Left lung (tissue), 4 donors: ENCODE measurements at regions not wholly inside any gene's neighbourhood (a gene's known extent, or its start where the extent isn't known, plus 50 kb on each side); places are given as distances from the start of the nearest gene placed in this dataset.
A peak's percentile ranks its signal among the peaks of the same experiment; 100 is the strongest.

ENCODE experiments used
- ATAC-seq: fragments of 200-7000 bp; cut with Tn5 transposase; one replicate; pipeline ENCODE4 v1.9.1; 2020; ENCODE audit warnings: moderate library complexity
- DNase-seq, 4 donors: peaks; one replicate each; pipeline ENCODE4 v3.0.0-alpha.2; 2013 to 2020
- H3K27ac ChIP-seq, 2 donors: fragments of 200-600 bp; sonication (generic) in 1 of 2; one replicate each; pipeline versions ENCODE4 v1.5.0 to v1.8.0; 2020 to 2021
- H3K27me3 ChIP-seq, 2 donors: fragments of 200-600 bp; sonication (generic) in 1 of 2; one replicate each; pipeline versions ENCODE4 v1.5.0 to v1.8.0; 2020 to 2021
- H3K36me3 ChIP-seq, 2 donors: fragments of 200-600 bp; sonication (generic) in 1 of 2; one replicate each; pipeline versions ENCODE4 v1.5.0 to v1.8.0; 2020 to 2021
- H3K4me1 ChIP-seq, 2 donors: fragments of 200-600 bp; one replicate each; pipeline ENCODE4 v1.8.0; 2021
- H3K4me3 ChIP-seq, 2 donors: fragments of 200-600 bp; sonication (generic) in 1 of 2; one replicate each; pipeline versions ENCODE4 v1.5.0 to v1.8.0; 2020 to 2021; ENCODE audit warnings: mild to moderate bottlenecking in 1 of 2
- H3K9me3 ChIP-seq, 2 donors: fragments of 200-600 bp; sonication (generic) in 1 of 2; one replicate each; pipeline versions ENCODE4 v1.5.0 to v1.8.0; 2020 to 2021
- intact Hi-C, 2 donors: fragments of 100-400 bp; cut with DNase I; formaldehyde crosslinking; loops; one replicate each; pipeline versions ENCODE4 v1.11.2 to v1.14.2; 2022
- TF ChIP-seq, protein P1 (sequence below), 2 donors: fragments of 200-600 bp; sonication (generic) in 1 of 2; IDR thresholded peaks; one replicate each; pipeline versions ENCODE4 v1.5.0 to v1.8.0; 2021; ENCODE audit warnings: antibody characterized with exemption in 2 of 2
- donor health status: DM: no; HTN: yes; CAD: no.
- donor health status: DM: no; HTN: no; CAD: no.

DNA sequence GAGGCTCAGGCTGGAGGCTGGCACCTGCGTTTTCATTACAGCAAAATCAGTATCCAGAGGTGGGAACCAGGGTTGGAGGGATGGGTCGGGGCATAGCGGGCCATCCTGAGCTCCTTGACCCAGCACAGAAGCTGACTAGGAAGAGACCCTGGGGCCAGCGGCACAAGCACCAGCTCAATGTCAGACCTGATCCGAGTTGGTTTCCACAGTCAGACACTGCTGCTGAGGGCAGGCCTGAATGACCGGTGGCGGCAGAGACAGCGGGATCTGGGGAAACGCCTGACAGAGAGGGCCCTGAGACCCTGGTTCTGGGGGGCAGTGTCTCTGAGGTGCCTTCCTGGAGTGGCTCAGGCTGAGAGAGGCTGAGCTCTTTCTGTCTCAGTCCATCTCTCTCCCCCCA, 162.0 kb upstream of the C1orf174 start:
- TF ChIP-seq, protein P1, sequence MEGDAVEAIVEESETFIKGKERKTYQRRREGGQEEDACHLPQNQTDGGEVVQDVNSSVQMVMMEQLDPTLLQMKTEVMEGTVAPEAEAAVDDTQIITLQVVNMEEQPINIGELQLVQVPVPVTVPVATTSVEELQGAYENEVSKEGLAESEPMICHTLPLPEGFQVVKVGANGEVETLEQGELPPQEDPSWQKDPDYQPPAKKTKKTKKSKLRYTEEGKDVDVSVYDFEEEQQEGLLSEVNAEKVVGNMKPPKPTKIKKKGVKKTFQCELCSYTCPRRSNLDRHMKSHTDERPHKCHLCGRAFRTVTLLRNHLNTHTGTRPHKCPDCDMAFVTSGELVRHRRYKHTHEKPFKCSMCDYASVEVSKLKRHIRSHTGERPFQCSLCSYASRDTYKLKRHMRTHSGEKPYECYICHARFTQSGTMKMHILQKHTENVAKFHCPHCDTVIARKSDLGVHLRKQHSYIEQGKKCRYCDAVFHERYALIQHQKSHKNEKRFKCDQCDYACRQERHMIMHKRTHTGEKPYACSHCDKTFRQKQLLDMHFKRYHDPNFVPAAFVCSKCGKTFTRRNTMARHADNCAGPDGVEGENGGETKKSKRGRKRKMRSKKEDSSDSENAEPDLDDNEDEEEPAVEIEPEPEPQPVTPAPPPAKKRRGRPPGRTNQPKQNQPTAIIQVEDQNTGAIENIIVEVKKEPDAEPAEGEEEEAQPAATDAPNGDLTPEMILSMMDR (IDR thresholded peaks at IDR 0.05): no peak
- no peak overlapping the region for H3K27ac ChIP-seq
- intact Hi-C loops: no loop called here

DNA sequence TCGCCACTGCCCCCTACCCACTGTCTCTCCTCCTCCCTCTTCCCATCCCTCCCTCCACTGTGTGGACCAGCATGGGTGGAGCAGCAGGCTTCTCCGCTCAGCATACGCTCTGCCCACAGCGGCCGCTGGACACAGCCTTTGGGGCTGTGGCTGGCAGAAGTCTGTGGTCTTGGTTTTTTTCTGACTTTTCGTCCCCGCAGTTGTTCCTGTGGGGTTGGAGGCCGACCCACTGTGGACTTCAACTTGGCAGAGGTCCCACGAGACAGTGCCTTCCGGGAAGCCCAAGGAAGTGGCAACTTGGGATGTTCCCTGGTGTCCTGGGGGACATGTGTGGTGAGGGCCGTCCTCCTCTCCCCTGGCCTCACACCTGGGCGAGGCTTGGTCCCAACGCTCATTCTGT, 162.5 kb upstream of the C1orf174 start:
- Histone ChIP-seq H3K9me3 (no peaks in the 10 kb centered on the region), H3K4me3 (no peak overlapping the region), H3K36me3 (no peaks in the 10 kb centered on the region), H3K4me1 (no peaks in the 10 kb centered on the region), H3K27ac (no peak overlapping the region), H3K27me3 (peaks cover 0 to 13% of the 10 kb centered on the region in 2 donors)
- intact Hi-C loops: no loop called here
- ATAC-seq (no peak), DNase-seq (no peak)
- TF ChIP-seq, protein P1 (IDR thresholded peaks at IDR 0.05): no peak

More for the DNA sequence above, 162.0 kb upstream of the C1orf174 start:
- DNase-seq (no peak), ATAC-seq (no peak)
- no peaks in the 10 kb centered on the region for H3K4me1 ChIP-seq
- H3K9me3 ChIP-seq: no peaks in the 10 kb centered on the region
- H3K4me3 ChIP-seq: no peak overlapping the region
- peaks cover 0 to 14% of the 10 kb centered on the region in 2 donors for H3K27me3 ChIP-seq
- H3K36me3 ChIP-seq: no peaks in the 10 kb centered on the region

DNA sequence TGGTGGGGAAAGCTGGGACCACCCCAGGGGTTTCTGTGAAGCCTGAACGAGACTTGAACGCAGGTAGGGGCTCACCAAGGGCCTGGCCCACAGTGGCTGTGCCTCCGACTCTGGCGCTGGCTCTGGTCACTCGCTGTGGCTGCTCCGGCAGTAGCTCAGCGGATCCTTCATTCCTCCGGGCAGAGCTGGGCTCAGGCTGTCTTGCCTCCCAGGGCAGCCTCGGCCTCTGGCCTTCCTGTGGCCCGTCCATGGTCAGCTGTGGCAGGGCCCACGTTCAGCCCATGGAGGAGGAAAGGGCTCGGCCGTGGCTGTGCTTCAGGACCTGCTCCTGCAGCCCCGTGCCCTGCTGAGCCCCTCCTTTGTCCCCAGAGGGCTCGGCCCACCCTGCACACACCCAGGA, 162.9 kb upstream of the C1orf174 start:
- DNase-seq: peak in 1 of 4 donors; percentile 68

DNA sequence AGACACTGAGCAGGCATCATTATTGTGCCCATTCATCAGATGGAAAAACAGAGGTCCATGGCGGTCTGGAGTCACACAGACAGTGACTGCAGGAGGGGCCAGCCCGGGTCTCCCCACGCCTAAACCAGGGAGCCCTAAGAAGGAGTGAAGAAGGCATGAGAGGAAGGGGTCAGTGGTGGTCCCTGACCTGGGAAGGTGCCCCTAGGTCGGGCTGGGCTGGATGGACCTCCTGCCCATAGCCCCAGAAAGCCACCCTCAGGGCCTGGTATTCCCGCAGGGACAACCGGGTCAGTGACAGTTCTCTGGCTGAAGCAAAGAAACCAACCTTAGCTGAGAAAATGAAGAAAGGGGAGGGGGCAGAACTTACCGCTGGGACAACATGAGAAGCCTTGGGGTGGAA, 163.4 kb upstream of the C1orf174 start:
- ATAC-seq (no peak), DNase-seq (no peak)
- Histone ChIP-seq H3K9me3 (no peaks in the 10 kb centered on the region), H3K4me3 (no peak overlapping the region), H3K27ac (no peak overlapping the region), H3K27me3 (peaks cover 0 to 3% of the 10 kb centered on the region in 2 donors), H3K36me3 (no peaks in the 10 kb centered on the region), H3K4me1 (no peaks in the 10 kb centered on the region)
- intact Hi-C loops: no loop called here
- TF ChIP-seq, protein P1 (IDR thresholded peaks at IDR 0.05): no peak

More for the DNA sequence above, 162.9 kb upstream of the C1orf174 start:
- no peak overlapping the region for H3K4me3 ChIP-seq
- intact Hi-C loops: no loop called here
- no peaks in the 10 kb centered on the region for H3K9me3 ChIP-seq
- peaks cover 0 to 9% of the 10 kb centered on the region in 2 donors for H3K27me3 ChIP-seq
- no peak overlapping the region for H3K27ac ChIP-seq
- H3K4me1 ChIP-seq: no peaks in the 10 kb centered on the region
- no peaks in the 10 kb centered on the region for H3K36me3 ChIP-seq
- TF ChIP-seq, protein P1 (IDR thresholded peaks at IDR 0.05): no peak
- no peak for ATAC-seq

DNA sequence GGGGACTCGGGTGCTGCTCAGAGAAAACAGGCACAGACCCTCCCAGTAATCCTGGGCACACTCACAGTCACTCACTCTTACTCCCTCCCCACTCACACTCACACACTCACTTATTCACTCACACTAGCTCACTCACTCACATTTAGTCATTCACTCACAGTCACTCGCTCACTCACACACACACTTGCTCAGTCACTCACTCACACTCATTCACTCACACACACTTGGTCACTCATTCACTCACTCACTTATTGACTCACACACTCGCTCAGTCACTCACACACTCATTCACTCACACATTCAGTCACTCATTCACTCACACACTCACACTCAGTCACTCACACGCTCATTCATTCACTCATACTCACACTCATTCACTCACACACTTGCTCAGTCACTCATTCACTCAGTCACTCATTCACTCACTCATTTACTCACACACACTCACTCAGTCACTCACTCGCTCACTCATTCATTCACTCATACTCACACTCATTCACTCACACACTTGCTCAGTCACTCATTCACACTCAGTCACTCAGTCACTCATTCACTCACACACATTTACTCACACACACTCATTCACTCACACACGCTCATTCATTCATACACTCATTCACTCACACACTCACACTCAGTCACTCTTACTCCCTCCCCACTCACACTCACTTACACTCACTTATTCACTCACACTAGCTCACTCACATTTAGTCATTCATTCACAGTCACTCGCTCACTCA, 164.2 kb upstream of the C1orf174 start:
- H3K9me3 ChIP-seq: no peaks in the 10 kb centered on the region
- no peaks in the 10 kb centered on the region for H3K36me3 ChIP-seq
- H3K27ac ChIP-seq: no peak overlapping the region
- TF ChIP-seq, protein P1 (IDR thresholded peaks at IDR 0.05): no peak
- no peak for DNase-seq
- no peak overlapping the region for H3K4me3 ChIP-seq
- peaks cover 0 to 6% of the 10 kb centered on the region in 2 donors for H3K27me3 ChIP-seq
- H3K4me1 ChIP-seq: no peaks in the 10 kb centered on the region
- intact Hi-C loops: no loop called here
- no peak for ATAC-seq
